Neural progenitor cell (in vitro differentiated cells): ENCODE measurements at regions not wholly inside any gene's neighbourhood (a gene's known extent, or its start where the extent isn't known, plus 50 kb on each side); places are given as distances from the start of the nearest gene placed in this dataset.

Source experiments
- DNase-seq: peaks from one replicate; pipeline ENCODE4 v3.0.0-alpha.2; 2016; ENCODE audit warnings: low spot score
- H2AFZ ChIP-seq: fragments of 200-600 bp; sonication (generic); replicated peaks from 2 replicates; pipeline ENCODE4 v1.6.1; 2016; ENCODE audit warnings: antibody characterized with exemption
- H3F3A ChIP-seq: fragments of 200-600 bp; sonication (generic); 2 replicates; pipeline ENCODE4 v1.6.1; 2016; ENCODE audit warnings: antibody characterized with exemption, low read depth
- H3K27ac ChIP-seq: fragments of 200-600 bp; sonication (generic); 2 replicates; pipeline ENCODE4 v1.5.1; 2016; ENCODE audit warnings: mild to moderate bottlenecking
- H3K27me3 ChIP-seq: fragments of 200-600 bp; sonication (generic); 2 replicates; pipeline ENCODE4 v1.6.1; 2016; ENCODE audit warnings: mild to moderate bottlenecking, moderate library complexity
- H3K36me3 ChIP-seq: fragments of 200-600 bp; sonication (generic); 2 replicates; pipeline ENCODE4 v1.5.1; 2016
- H3K4me1 ChIP-seq: fragments of 200-600 bp; sonication (generic); 2 replicates; pipeline ENCODE4 v1.6.1; 2016; ENCODE audit warnings: mixed run types
- H3K4me2 ChIP-seq: fragments of 200-600 bp; sonication (generic); 2 replicates; pipeline ENCODE4 v1.6.1; 2016
- H3K4me3 ChIP-seq: fragments of 200-600 bp; sonication (generic); 2 replicates; pipeline ENCODE4 v1.5.1; 2016
- H3K79me2 ChIP-seq: fragments of 200-600 bp; sonication (generic); 2 replicates; pipeline ENCODE4 v1.6.1; 2016; ENCODE audit warnings: low read depth
- H3K9ac ChIP-seq: fragments of 200-600 bp; sonication (generic); 2 replicates; pipeline ENCODE4 v1.6.1; 2016
- H3K9me3 ChIP-seq: fragments of 200-600 bp; sonication (generic); 2 replicates; pipeline ENCODE4 v1.5.1; 2016; ENCODE audit warnings: low read depth
- H4K20me1 ChIP-seq: fragments of 200-600 bp; sonication (generic); 2 replicates; pipeline ENCODE4 v1.6.1; 2016; ENCODE audit warnings: low read depth
- H3K27ac Mint-ChIP-seq: 3 replicates; pipeline ENCODE4 v1.8.0; 2021; ENCODE audit warnings: mixed read lengths
- H3K27me3 Mint-ChIP-seq: 2 replicates; pipeline ENCODE4 v1.8.0; 2022; ENCODE audit warnings: low read depth, mild to moderate bottlenecking, inconsistent platforms, moderate library complexity, mixed read lengths; ENCODE audit not compliant: insufficient read depth
- H3K36me3 Mint-ChIP-seq: 3 replicates; pipeline ENCODE4 v1.8.0; 2021; ENCODE audit warnings: mixed read lengths
- H3K4me1 Mint-ChIP-seq: 3 replicates; pipeline ENCODE4 v1.8.0; 2021; ENCODE audit warnings: mixed read lengths
- H3K4me3 Mint-ChIP-seq: 3 replicates; pipeline ENCODE4 v1.8.0; 2021; ENCODE audit warnings: mild to moderate bottlenecking, moderate library complexity, mixed read lengths
- H3K9me3 Mint-ChIP-seq: 3 replicates; pipeline ENCODE4 v1.8.0; 2020; ENCODE audit warnings: mixed read lengths
- CTCF ChIP-seq: fragments of 200-600 bp; sonication (generic); IDR thresholded peaks from 2 replicates; pipeline ENCODE4 v1.5.1; 2017; ENCODE audit warnings: antibody characterized with exemption, mild to moderate bottlenecking
- EZH2 ChIP-seq: fragments of 200-600 bp; sonication (generic); IDR thresholded peaks from 2 replicates; pipeline ENCODE4 v1.6.1; 2017; ENCODE audit warnings: antibody characterized with exemption, mild to moderate bottlenecking, moderate library complexity
- EZH2phosphoT487 ChIP-seq: fragments of 200-600 bp; sonication (generic); IDR thresholded peaks from 2 replicates; pipeline ENCODE4 v1.6.1; 2017; ENCODE audit warnings: antibody characterized with exemption

- no peak for DNase-seq
- H3K36me3 Mint-ChIP-seq = no peaks in the 10 kb centered on the region
- no peak overlapping the region for H2AFZ ChIP-seq
These were observed 59.2 kb downstream of the ZNF503 start for GRCh38 chr10:75342397-75342796.

GRCh38 chr10:75335983-75336382, 65.6 kb downstream of the ZNF503 start:
- Histone ChIP-seq H4K20me1 (no peaks in the 10 kb centered on the region), H3K27ac (no peak overlapping the region), H3K36me3 (no peaks in the 10 kb centered on the region), H3K9me3 (no peaks in the 10 kb centered on the region), H3K4me1 (no peaks in the 10 kb centered on the region), H2AFZ (no peak overlapping the region), H3F3A (no peaks in the 10 kb centered on the region), H3K79me2 (no peaks in the 10 kb centered on the region), H3K27me3 (no peaks in the 10 kb centered on the region), H3K4me3 (no peak overlapping the region), H3K4me2 (no peak overlapping the region), H3K9ac (no peak overlapping the region)
- peaks cover 9% of the 10 kb centered on the region for H3K27me3 Mint-ChIP-seq
- H3K36me3 Mint-ChIP-seq = peaks cover 2% of the 10 kb centered on the region
- peaks cover 15% of the 10 kb centered on the region for H3K9me3 Mint-ChIP-seq
- TF ChIP-seq EZH2 = no peak
- TF ChIP-seq CTCF = no peak
- TF ChIP-seq EZH2phosphoT487 = no peak
- DNase-seq = no peak
- no peaks in the 10 kb centered on the region for H3K4me1 Mint-ChIP-seq
- H3K27ac Mint-ChIP-seq = no peak overlapping the region
- no peak overlapping the region for H3K4me3 Mint-ChIP-seq

More at GRCh38 chr10:75342397-75342796, 59.2 kb downstream of the ZNF503 start:
- no peak overlapping the region for H3K4me2 ChIP-seq
- Mint-ChIP-seq H3K4me3 (no peak overlapping the region), H3K27me3 (peaks cover 4% of the 10 kb centered on the region), H3K27ac (no peak overlapping the region), H3K9me3 (peaks cover 10% of the 10 kb centered on the region), H3K4me1 (peaks cover 6% of the 10 kb centered on the region)
- TF ChIP-seq EZH2 (no peak), EZH2phosphoT487 (no peak), CTCF (no peak)
- H3K79me2 ChIP-seq = no peaks in the 10 kb centered on the region
- no peak overlapping the region for H3K4me3 ChIP-seq
- H3F3A ChIP-seq = no peaks in the 10 kb centered on the region
- no peak overlapping the region for H3K9ac ChIP-seq
- H4K20me1 ChIP-seq = no peaks in the 10 kb centered on the region
- no peaks in the 10 kb centered on the region for H3K4me1 ChIP-seq
- no peaks in the 10 kb centered on the region for H3K27me3 ChIP-seq
- H3K36me3 ChIP-seq = no peaks in the 10 kb centered on the region
- H3K27ac ChIP-seq = no peak overlapping the region
- H3K9me3 ChIP-seq = no peaks in the 10 kb centered on the region

- Histone ChIP-seq H3K9me3 (no peaks in the 10 kb centered on the region), H3K27ac (no peak overlapping the region), H3K4me2 (no peak overlapping the region), H3K9ac (no peak overlapping the region), H3K79me2 (no peaks in the 10 kb centered on the region), H3K36me3 (no peaks in the 10 kb centered on the region), H3K4me1 (no peaks in the 10 kb centered on the region), H3K4me3 (no peak overlapping the region), H4K20me1 (no peaks in the 10 kb centered on the region), H3F3A (no peaks in the 10 kb centered on the region), H3K27me3 (no peaks in the 10 kb centered on the region), H2AFZ (no peak overlapping the region)
- Mint-ChIP-seq H3K4me3 (no peak overlapping the region), H3K4me1 (no peaks in the 10 kb centered on the region), H3K9me3 (peaks cover 15% of the 10 kb centered on the region), H3K27ac (no peak overlapping the region), H3K27me3 (peaks cover 9% of the 10 kb centered on the region), H3K36me3 (peaks cover 2% of the 10 kb centered on the region)
- DNase-seq = no peak
- TF ChIP-seq EZH2phosphoT487 (no peak), EZH2 (no peak), CTCF (no peak)
These were observed 66.4 kb downstream of the ZNF503 start for GRCh38 chr10:75335191-75335590.
